K562 (cell line): ENCODE measurements at regions not wholly inside any gene's neighbourhood (a gene's known extent, or its start where the extent isn't known, plus 50 kb on each side); places are given as distances from the start of the nearest gene placed in this dataset.

ENCODE experiments used
- HDAC1 ChIP-seq, 2 experiments: fragments of 450-650 bp; IDR thresholded peaks; 2 replicates each; pipeline ENCODE4 v1.6.1; 2016 to 2017; ENCODE audit warnings: inconsistent platforms in 1 of 2, mild to moderate bottlenecking in 1 of 2, moderate library complexity in 1 of 2
- POLR2A ChIP-seq: fragments of 450-650 bp; conservative IDR thresholded peaks from 2 replicates; pipeline ENCODE4 v1.6.1; 2016

GRCh38 chr17:70988622-70989021, 819.3 kb downstream of the KCNJ2 start:
- TF ChIP-seq HDAC1 (IDR thresholded peaks at IDR 0.05) (no peak), POLR2A (no peak)
